Activated B cell treated with CpG ODN at 0.5 μM for 24 hours (primary cell): ENCODE measurements at regions not wholly inside any gene's neighbourhood (a gene's known extent, or its start where the extent isn't known, plus 50 kb on each side); places are given as distances from the start of the nearest gene placed in this dataset.

ENCODE experiments used
- ATAC-seq: fragments of 200-7000 bp; cut with Tn5 transposase; one replicate; pipeline ENCODE4 v1.10.0; 2021; ENCODE audit warnings: low read depth, mild to moderate bottlenecking, moderate library complexity
- CTCF ChIA-PET: fragments of 350-600 bp; sonication (Branson Sonifier 250); formaldehyde crosslinking; loops from one replicate; lab custom pipeline; 2021; ENCODE audit warnings: antibody characterized with exemption; lab: Charles Lee
- POLR2A ChIA-PET: fragments of 350-600 bp; sonication (Branson Sonifier 250); formaldehyde crosslinking; loops from one replicate; lab custom pipeline; 2021; ENCODE audit warnings: antibody characterized with exemption; lab: Charles Lee
- DNase-seq: peaks from one replicate; pipeline ENCODE4 v3.0.0; 2022
- H3K27ac Mint-ChIP-seq: one replicate; pipeline ENCODE4 v1.8.0; 2020; ENCODE audit warnings: mixed read lengths
- H3K27me3 Mint-ChIP-seq: one replicate; pipeline ENCODE4 v1.8.0; 2021; ENCODE audit warnings: mixed read lengths
- H3K36me3 Mint-ChIP-seq: one replicate; pipeline ENCODE4 v1.8.0; 2021; ENCODE audit warnings: low read depth, mixed read lengths
- H3K4me1 Mint-ChIP-seq: one replicate; pipeline ENCODE4 v1.8.0; 2021; ENCODE audit warnings: mixed read lengths
- H3K4me3 Mint-ChIP-seq: one replicate; pipeline ENCODE4 v1.8.0; 2020; ENCODE audit warnings: mild to moderate bottlenecking, mixed read lengths
- H3K9me3 Mint-ChIP-seq: one replicate; pipeline ENCODE4 v1.8.0; 2020; ENCODE audit warnings: mixed read lengths
- intact Hi-C: fragments of 100-400 bp; cut with micrococcal nuclease; formaldehyde crosslinking; loops from one replicate; pipeline ENCODE4 v1.15.1; 2024
- TF ChIP-seq, protein P1 (sequence below): fragments of 200-600 bp; IDR thresholded peaks from one replicate; pipeline ENCODE4 v1.8.0; 2022; ENCODE audit warnings: antibody characterized with exemption, mild to moderate bottlenecking

DNA sequence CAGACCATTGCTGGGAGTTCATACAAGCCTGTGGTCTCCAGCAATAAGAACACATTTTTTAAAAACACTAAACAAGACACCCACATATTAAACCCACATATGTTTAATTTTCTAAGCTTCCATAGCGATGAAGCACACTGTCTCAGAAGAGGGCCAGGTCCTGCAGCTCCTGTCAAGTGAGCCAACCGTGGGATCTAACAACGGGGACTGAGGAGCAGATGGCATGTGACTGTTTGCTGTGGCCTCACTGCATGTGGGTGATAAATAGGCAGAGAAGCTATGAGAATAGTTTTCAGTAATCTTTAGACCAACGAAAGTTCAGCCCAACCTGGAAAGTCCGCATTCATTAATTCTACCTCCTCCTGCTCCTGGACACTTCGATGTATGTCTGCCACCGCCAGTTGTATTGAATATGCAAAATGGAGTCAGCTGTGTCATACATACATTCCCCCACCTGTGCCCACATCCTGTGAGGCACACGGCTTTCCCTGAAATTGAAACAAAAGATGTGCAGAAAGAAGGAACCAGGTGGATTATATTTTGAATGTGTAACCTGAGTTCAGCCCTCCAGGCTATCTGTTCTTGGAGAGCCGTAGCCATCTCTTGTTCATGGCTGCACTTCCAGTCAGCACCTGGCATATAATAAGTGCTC lies 88.2 kb downstream of the MIS18A start:
- Mint-ChIP-seq H3K9me3 (peaks cover 2% of the 10 kb centered on the region), H3K36me3 (no peaks in the 10 kb centered on the region), H3K4me3 (no peak overlapping the region), H3K27ac (no peak overlapping the region), H3K27me3 (peaks cover 10% of the 10 kb centered on the region), H3K4me1 (no peaks in the 10 kb centered on the region)
- intact Hi-C loops, result no loop called here
- TF ChIP-seq, protein P1, sequence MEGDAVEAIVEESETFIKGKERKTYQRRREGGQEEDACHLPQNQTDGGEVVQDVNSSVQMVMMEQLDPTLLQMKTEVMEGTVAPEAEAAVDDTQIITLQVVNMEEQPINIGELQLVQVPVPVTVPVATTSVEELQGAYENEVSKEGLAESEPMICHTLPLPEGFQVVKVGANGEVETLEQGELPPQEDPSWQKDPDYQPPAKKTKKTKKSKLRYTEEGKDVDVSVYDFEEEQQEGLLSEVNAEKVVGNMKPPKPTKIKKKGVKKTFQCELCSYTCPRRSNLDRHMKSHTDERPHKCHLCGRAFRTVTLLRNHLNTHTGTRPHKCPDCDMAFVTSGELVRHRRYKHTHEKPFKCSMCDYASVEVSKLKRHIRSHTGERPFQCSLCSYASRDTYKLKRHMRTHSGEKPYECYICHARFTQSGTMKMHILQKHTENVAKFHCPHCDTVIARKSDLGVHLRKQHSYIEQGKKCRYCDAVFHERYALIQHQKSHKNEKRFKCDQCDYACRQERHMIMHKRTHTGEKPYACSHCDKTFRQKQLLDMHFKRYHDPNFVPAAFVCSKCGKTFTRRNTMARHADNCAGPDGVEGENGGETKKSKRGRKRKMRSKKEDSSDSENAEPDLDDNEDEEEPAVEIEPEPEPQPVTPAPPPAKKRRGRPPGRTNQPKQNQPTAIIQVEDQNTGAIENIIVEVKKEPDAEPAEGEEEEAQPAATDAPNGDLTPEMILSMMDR, result no peak
- POLR2A ChIA-PET, result no interaction called here
- DNase-seq (no peak), ATAC-seq (no peak)
- CTCF ChIA-PET, result no interaction called here

DNA sequence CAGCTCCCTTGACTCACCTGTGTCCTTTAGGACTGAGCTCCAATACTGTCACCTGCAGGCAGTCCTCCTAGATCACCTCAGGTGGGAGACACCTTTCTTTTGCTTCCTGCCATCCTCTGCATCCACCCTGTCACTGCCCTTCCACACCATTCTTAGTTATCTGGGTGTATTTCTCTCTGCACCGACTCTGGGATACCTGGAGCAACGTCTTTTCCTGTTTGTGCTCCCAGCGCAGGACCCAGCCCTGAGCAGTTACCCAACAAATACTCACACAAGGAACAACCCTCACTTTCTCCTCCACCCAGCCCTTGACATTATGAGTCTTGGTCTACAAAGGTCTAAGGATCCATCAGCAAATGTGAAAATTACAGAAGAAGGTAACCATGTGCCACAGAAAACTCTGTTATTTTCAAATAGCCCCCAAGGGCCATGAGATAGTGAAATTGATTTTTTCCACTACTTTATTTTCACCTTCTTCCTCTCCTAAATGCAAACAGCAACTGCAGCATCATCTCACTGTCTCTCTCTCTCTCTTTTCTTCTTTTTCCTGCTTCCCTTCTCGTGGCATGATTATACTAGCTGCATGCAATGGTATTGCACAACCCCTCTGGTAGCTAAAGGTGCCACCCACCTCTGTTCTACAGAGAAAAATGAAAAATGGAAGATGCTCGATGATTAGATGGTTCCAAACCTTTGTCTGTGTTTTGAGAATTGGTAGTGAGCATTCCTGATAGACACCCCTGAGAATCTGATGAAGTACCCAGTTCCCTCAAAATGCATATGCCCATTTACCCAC lies 89.0 kb downstream of the MIS18A start:
- Mint-ChIP-seq H3K4me1 (no peaks in the 10 kb centered on the region), H3K4me3 (no peak overlapping the region), H3K27ac (no peak overlapping the region), H3K27me3 (peaks cover 12% of the 10 kb centered on the region), H3K36me3 (no peaks in the 10 kb centered on the region), H3K9me3 (peaks cover 2% of the 10 kb centered on the region)
- ChIA-PET CTCF (no interaction called here), POLR2A (no interaction called here)
- no peak for ATAC-seq
- TF ChIP-seq, protein P1, result no peak
- no peak for DNase-seq
- intact Hi-C loops, result no loop called here

DNA sequence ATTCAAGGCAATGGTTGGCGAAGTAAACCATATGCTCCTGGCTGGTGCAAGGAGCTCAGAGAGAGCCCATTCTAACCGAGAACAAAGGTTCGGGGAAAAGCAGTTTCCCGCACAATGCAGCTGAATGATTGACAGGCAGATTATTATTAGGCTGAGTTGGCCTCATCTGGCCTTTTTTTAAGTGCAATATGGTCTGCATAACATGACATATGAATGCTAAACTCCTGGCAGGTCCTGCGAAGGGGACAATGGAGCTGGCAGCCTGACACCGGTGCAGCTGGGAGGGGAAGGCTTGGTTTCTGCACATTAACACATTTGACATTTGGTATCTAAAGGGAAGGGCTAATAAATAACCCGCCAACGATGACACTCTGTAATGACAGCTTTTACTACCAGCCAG lies 92.0 kb downstream of the MIS18A start:
- Mint-ChIP-seq H3K36me3 (no peaks in the 10 kb centered on the region), H3K4me3 (no peak overlapping the region), H3K4me1 (no peaks in the 10 kb centered on the region), H3K9me3 (no peaks in the 10 kb centered on the region), H3K27ac (no peak overlapping the region), H3K27me3 (peaks cover 8% of the 10 kb centered on the region)
- TF ChIP-seq, protein P1, result no peak
- no peak for ATAC-seq
- POLR2A ChIA-PET, result no interaction called here
- intact Hi-C loops, result no loop called here
- DNase-seq, result no peak
- CTCF ChIA-PET, result no interaction called here

DNA sequence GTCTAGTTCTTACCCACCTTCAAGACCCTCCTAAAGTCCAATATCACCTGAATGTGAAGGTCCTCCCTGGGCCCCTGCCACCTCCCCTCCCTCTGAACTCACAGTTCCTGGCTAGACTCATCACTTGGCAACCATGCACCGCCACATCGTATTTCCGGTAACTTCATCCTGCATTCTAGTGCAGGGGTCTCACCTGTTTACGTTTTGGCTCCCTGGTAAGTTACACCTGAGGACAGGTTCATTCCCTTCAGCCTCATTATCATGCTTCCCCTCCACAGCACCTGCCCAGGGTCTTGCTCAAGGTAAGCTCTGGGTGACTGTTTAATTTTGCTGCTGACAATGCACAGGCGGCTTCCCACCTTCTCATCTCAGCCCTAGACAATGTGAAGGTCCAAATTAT lies 93.1 kb downstream of the MIS18A start:
- POLR2A ChIA-PET, result no interaction called here
- intact Hi-C loops, result no loop called here

DNA sequence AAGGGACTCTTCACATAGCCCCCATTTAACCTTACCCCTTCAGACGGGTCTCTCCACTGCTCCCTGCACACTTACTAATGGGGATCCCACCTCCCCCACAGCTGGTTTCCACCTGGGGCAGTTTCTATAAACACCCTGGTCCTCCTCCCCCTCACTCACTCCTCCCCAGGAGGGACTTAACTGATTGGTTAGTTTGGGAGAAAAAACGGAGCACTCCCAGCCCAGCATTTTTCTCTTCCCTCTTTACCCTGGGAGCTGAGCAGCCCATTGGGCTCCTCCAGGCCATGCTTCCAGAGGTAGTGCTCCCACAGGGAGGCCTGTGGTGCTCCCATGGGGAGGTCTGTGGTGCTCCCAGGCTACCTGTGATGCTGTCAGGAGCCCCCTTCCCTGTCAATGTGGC lies 93.7 kb downstream of the MIS18A start:
- ATAC-seq, result no peak

More for the DNA sequence above, 93.1 kb downstream of the MIS18A start:
- Mint-ChIP-seq H3K27ac (no peak overlapping the region), H3K27me3 (peaks cover 8% of the 10 kb centered on the region), H3K4me3 (no peak overlapping the region), H3K9me3 (peaks cover 1% of the 10 kb centered on the region), H3K4me1 (no peaks in the 10 kb centered on the region), H3K36me3 (no peaks in the 10 kb centered on the region)
- CTCF ChIA-PET, result no interaction called here
- DNase-seq (no peak), ATAC-seq (no peak)
- TF ChIP-seq, protein P1, result no peak

More for the DNA sequence above, 93.7 kb downstream of the MIS18A start:
- TF ChIP-seq, protein P1, result no peak
- intact Hi-C loops, result no loop called here
- H3K9me3 Mint-ChIP-seq, result peaks cover 3% of the 10 kb centered on the region
- POLR2A ChIA-PET, result no interaction called here
- peaks cover 7% of the 10 kb centered on the region for H3K27me3 Mint-ChIP-seq
- no peaks in the 10 kb centered on the region for H3K36me3 Mint-ChIP-seq
- H3K27ac Mint-ChIP-seq, result no peak overlapping the region
- no peak overlapping the region for H3K4me3 Mint-ChIP-seq
- CTCF ChIA-PET, result no interaction called here
- H3K4me1 Mint-ChIP-seq, result no peaks in the 10 kb centered on the region
- DNase-seq, result no peak
